ENCODE measurements at regions not wholly inside any gene's neighbourhood (a gene's known extent, or its start where the extent isn't known, plus 50 kb on each side); places are given as distances from the start of the nearest gene placed in this dataset.

DNA sequence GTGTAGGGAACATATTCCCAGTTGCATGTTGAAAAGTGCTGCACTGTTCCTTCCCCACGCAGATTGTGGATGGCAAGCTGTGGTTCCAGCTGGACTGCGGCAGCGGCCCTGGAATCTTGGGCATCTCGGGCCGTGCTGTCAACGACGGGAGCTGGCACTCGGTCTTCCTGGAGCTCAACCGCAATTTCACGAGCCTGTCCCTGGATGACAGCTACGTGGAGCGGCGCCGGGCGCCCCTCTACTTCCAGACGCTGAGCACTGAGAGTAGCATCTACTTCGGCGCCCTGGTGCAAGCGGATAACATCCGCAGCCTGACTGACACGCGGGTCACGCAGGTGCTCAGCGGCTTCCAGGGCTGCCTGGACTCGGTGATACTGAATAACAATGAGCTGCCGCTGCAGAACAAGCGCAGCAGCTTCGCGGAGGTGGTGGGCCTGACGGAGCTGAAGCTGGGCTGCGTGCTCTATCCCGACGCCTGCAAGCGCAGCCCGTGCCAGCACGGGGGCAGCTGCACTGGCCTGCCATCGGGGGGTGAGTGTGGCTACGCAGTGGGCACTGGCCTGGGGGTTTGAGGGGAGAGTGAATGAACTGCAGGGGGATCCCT lies 102.7 kb upstream of the MTNR1B start:
- no peak for TF ChIP-seq POLR2AphosphoS5 (IDR thresholded peaks at IDR 0.05; ENCODE audit: borderline replicate concordance, low read depth, low read length)
- no peak for TF ChIP-seq EZH2 (IDR thresholded peaks at IDR 0.05)

All from SK-N-MC (cell line).